ENCODE measurements at regions not wholly inside any gene's neighbourhood (a gene's known extent, or its start where the extent isn't known, plus 50 kb on each side); places are given as distances from the start of the nearest gene placed in this dataset.

DNA sequence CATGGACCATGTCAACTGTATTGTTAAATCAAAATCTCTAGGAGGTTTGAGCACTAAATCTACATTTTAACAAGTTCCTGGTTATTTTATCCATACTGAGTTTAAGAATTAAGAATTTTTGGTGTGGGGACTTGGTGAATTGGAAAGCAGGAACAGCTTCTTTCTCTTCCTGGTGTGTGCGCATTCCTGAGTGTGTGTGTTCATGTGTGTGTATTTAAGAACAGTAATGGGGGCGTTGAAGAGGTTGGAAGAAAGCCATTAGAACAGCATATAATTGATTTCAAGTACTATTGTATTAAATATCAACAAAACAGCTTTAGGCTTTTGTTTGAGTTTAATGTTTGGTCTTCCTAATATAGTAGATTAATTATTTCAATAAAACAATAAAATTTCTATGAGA, 801.3 kb upstream of the ID2 start:
- BruUV-seq (replicated peaks), result no TSS peak
- H3K4me3 ChIP-seq (ENCODE audit: low read depth, low read length), result no peak overlapping the region
- no peaks in the 10 kb centered on the region for H3K27me3 Mint-ChIP-seq (ENCODE audit: insufficient read depth, unreplicated experiment)

DNA sequence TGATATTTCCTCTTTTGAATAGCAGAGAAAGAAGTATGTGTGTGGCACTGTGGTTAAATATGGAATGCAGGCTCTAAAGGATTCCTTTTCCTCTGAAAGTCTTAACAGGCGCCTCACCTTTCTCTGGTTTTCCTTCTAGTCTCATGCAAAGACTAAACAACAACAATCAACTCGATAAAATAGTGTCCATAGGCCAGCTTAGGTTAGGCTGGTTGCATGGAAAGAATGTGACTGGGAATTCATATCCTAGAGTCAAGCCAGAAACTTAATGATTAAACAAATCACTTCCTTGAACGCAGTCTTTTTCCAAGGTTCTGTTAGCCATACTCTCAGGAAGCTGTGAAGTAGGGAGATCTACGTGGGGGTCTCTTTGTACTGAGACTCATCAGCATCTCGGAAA, 800.8 kb upstream of the ID2 start:
- Mint-ChIP-seq H3K4me3 (ENCODE audit: unreplicated experiment) (no peak overlapping the region), H3K27ac (ENCODE audit: unreplicated experiment) (no peak overlapping the region)

More for the DNA sequence above, 801.3 kb upstream of the ID2 start:
- no peaks in the 10 kb centered on the region for H3K4me1 ChIP-seq
- CTCF ChIA-PET, result no interaction called here
- TF ChIP-seq, protein P1, sequence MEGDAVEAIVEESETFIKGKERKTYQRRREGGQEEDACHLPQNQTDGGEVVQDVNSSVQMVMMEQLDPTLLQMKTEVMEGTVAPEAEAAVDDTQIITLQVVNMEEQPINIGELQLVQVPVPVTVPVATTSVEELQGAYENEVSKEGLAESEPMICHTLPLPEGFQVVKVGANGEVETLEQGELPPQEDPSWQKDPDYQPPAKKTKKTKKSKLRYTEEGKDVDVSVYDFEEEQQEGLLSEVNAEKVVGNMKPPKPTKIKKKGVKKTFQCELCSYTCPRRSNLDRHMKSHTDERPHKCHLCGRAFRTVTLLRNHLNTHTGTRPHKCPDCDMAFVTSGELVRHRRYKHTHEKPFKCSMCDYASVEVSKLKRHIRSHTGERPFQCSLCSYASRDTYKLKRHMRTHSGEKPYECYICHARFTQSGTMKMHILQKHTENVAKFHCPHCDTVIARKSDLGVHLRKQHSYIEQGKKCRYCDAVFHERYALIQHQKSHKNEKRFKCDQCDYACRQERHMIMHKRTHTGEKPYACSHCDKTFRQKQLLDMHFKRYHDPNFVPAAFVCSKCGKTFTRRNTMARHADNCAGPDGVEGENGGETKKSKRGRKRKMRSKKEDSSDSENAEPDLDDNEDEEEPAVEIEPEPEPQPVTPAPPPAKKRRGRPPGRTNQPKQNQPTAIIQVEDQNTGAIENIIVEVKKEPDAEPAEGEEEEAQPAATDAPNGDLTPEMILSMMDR (IDR thresholded peaks at IDR 0.05; ENCODE audit: insufficient read depth in 1 of 2, low read depth in 1 of 2, low read length in 1 of 2, severe bottlenecking in 1 of 2, unreplicated experiment in 1 of 2), result no peak
- Mint-ChIP-seq H3K36me3 (ENCODE audit: insufficient read depth, unreplicated experiment) (no peaks in the 10 kb centered on the region), H3K4me3 (ENCODE audit: unreplicated experiment) (no peak overlapping the region), H3K9me3 (ENCODE audit: unreplicated experiment) (no peaks in the 10 kb centered on the region), H3K27ac (ENCODE audit: unreplicated experiment) (no peak overlapping the region), H3K4me1 (ENCODE audit: low read depth, unreplicated experiment) (no peaks in the 10 kb centered on the region)
- DNase-seq, result no peak
- H3K36me3 ChIP-seq (ENCODE audit: control insufficient read depth, insufficient read depth, low read length), result no peaks in the 10 kb centered on the region
- intact Hi-C loops (cut with micrococcal nuclease; ENCODE audit: unreplicated experiment), result no loop called here
- H3K27me3 ChIP-seq (replicated peaks; ENCODE audit: control insufficient read depth, insufficient read depth, low read length), result no peaks in the 10 kb centered on the region
- no peaks in the 10 kb centered on the region for H3K9me3 ChIP-seq
- POLR2A ChIA-PET, result no interaction called here

DNA sequence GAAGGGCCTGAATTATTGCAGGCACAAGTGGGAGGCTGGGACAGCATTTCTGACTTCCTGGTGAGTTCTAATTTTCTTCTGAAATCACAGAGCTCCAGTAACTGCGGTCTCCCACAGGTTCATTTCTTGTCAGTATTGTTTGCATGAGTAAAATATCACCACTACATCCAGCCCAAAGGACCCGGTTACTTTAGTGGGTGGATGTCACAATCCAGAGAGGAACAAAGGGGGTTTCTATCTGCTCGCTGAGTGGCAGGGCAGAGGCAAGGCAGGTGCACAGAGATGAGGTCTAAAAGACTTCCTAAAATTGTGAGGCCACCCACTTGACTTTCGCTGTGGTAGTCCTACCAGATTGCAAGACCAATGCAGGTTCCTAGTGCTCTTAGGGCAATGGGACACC, 800.4 kb upstream of the ID2 start:
- no peaks in the 10 kb centered on the region for H3K27me3 Mint-ChIP-seq (ENCODE audit: insufficient read depth, unreplicated experiment)
- H3K4me3 ChIP-seq (ENCODE audit: low read depth, low read length), result no peak overlapping the region
- no peaks in the 10 kb centered on the region for H3K36me3 Mint-ChIP-seq (ENCODE audit: insufficient read depth, unreplicated experiment)
- no peak for DNase-seq
- no peaks in the 10 kb centered on the region for H3K9me3 ChIP-seq
- H3K27me3 ChIP-seq (replicated peaks; ENCODE audit: control insufficient read depth, insufficient read depth, low read length), result no peaks in the 10 kb centered on the region
- no peak overlapping the region for H3K27ac Mint-ChIP-seq (ENCODE audit: unreplicated experiment)
- TF ChIP-seq, protein P1 (IDR thresholded peaks at IDR 0.05; ENCODE audit: insufficient read depth in 1 of 2, low read depth in 1 of 2, low read length in 1 of 2, severe bottlenecking in 1 of 2, unreplicated experiment in 1 of 2), result no peak
- H3K4me1 Mint-ChIP-seq (ENCODE audit: low read depth, unreplicated experiment), result no peaks in the 10 kb centered on the region
- ChIA-PET CTCF (no interaction called here), POLR2A (interaction anchor here (0.6 kb wide), 1 partner anchor 315 kb away, joined by 3 read pairs; no protein-coding TSS in a partner anchor)
- H3K36me3 ChIP-seq (ENCODE audit: control insufficient read depth, insufficient read depth, low read length), result no peaks in the 10 kb centered on the region; the same call in 1 of the 2 replicates
- no TSS peak for BruUV-seq (replicated peaks)
- no peak overlapping the region for H3K4me3 Mint-ChIP-seq (ENCODE audit: unreplicated experiment)
- no peaks in the 10 kb centered on the region for H3K9me3 Mint-ChIP-seq (ENCODE audit: unreplicated experiment)
- 0 out of 2 replicates have a peak, but pooled peaks cover 1% of the 10 kb centered on the region for H3K4me1 ChIP-seq
- intact Hi-C loops (cut with micrococcal nuclease; ENCODE audit: unreplicated experiment), result no loop called here

More for the DNA sequence above, 800.8 kb upstream of the ID2 start:
- POLR2A ChIA-PET, result no interaction called here
- no peaks in the 10 kb centered on the region for H3K4me1 ChIP-seq
- Mint-ChIP-seq H3K9me3 (ENCODE audit: unreplicated experiment) (no peaks in the 10 kb centered on the region), H3K4me1 (ENCODE audit: low read depth, unreplicated experiment) (no peaks in the 10 kb centered on the region), H3K36me3 (ENCODE audit: insufficient read depth, unreplicated experiment) (no peaks in the 10 kb centered on the region), H3K27me3 (ENCODE audit: insufficient read depth, unreplicated experiment) (no peaks in the 10 kb centered on the region)
- H3K9me3 ChIP-seq, result no peaks in the 10 kb centered on the region
- DNase-seq, result no peak
- no peak overlapping the region for H3K4me3 ChIP-seq (ENCODE audit: low read depth, low read length)
- CTCF ChIA-PET, result no interaction called here
- no TSS peak for BruUV-seq (replicated peaks)
- H3K27me3 ChIP-seq (replicated peaks; ENCODE audit: control insufficient read depth, insufficient read depth, low read length), result no peaks in the 10 kb centered on the region
- TF ChIP-seq, protein P1 (IDR thresholded peaks at IDR 0.05; ENCODE audit: insufficient read depth in 1 of 2, low read depth in 1 of 2, low read length in 1 of 2, severe bottlenecking in 1 of 2, unreplicated experiment in 1 of 2), result no peak
- H3K36me3 ChIP-seq (ENCODE audit: control insufficient read depth, insufficient read depth, low read length), result no peaks in the 10 kb centered on the region
- intact Hi-C loops (cut with micrococcal nuclease; ENCODE audit: unreplicated experiment), result no loop called here

Measured in Caco-2 (cell line).